Left lobe of liver (tissue), 2 donors: ENCODE measurements at regions not wholly inside any gene's neighbourhood (a gene's known extent, or its start where the extent isn't known, plus 50 kb on each side); places are given as distances from the start of the nearest gene placed in this dataset.
A peak's percentile ranks its signal among the peaks of the same experiment; 100 is the strongest.

Source experiments
- ATAC-seq: fragments of 200-7000 bp; cut with Tn5 transposase; one replicate; pipeline ENCODE4 v1.9.1; 2020; ENCODE audit warnings: mild to moderate bottlenecking, moderate library complexity
- DNase-seq: peaks from one replicate; pipeline ENCODE4 v3.0.0-alpha.2; 2020; ENCODE audit warnings: low spot score
- donor health status: DM: no; HTN: no; CAD: no; lungs with moderate emphysema.
- donor health status: DM: no; HTN: yes; CAD: no.

GRCh38 chr10:24097751-24098207, 111.2 kb upstream of the KIAA1217 start:
- no peak for ATAC-seq
- DNase-seq = no peak

- no peak for ATAC-seq
- DNase-seq = no peak
Measured at GRCh38 chr10:24104895-24105294, 104.0 kb upstream of the KIAA1217 start.

- ATAC-seq (no peak), DNase-seq (no peak)
Measured at GRCh38 chr10:24113901-24114300, 95.0 kb upstream of the KIAA1217 start.

- DNase-seq = no peak
- no peak for ATAC-seq
Measured at GRCh38 chr10:24114556-24114955, 94.4 kb upstream of the KIAA1217 start.

- ATAC-seq = peak; percentile 29
- DNase-seq = no peak
Measured at GRCh38 chr10:24115403-24115802, 93.5 kb upstream of the KIAA1217 start.

- ATAC-seq (peak; percentile 48), DNase-seq (no peak)
Measured at GRCh38 chr10:24118246-24118645, 90.7 kb upstream of the KIAA1217 start.

- no peak for ATAC-seq
- DNase-seq = no peak
Measured at GRCh38 chr10:24119896-24120295, 89.0 kb upstream of the KIAA1217 start.

- DNase-seq (no peak), ATAC-seq (no peak)
Measured at GRCh38 chr10:24120646-24121045, 88.3 kb upstream of the KIAA1217 start.

GRCh38 chr10:24127516-24127915, 81.4 kb upstream of the KIAA1217 start:
- DNase-seq (no peak), ATAC-seq (no peak)

- ATAC-seq = peak; percentile 50
- no peak for DNase-seq
Measured at GRCh38 chr10:24128066-24128730, 80.7 kb upstream of the KIAA1217 start.

- DNase-seq = no peak
- ATAC-seq = no peak
Measured at GRCh38 chr10:24132741-24133140, 76.2 kb upstream of the KIAA1217 start.

- no peak for DNase-seq
- ATAC-seq = no peak
Measured at GRCh38 chr10:24133835-24134234, 75.1 kb upstream of the KIAA1217 start.

GRCh38 chr10:24136070-24136469, 72.9 kb upstream of the KIAA1217 start:
- ATAC-seq = no peak

GRCh38 chr10:24147321-24147720, 61.6 kb upstream of the KIAA1217 start:
- ATAC-seq (no peak), DNase-seq (no peak)

More at GRCh38 chr10:24136070-24136469, 72.9 kb upstream of the KIAA1217 start:
- DNase-seq = no peak

GRCh38 chr10:24149640-24150039, 59.3 kb upstream of the KIAA1217 start:
- no peak for DNase-seq
- ATAC-seq = no peak

- ATAC-seq = no peak
- DNase-seq = no peak
Measured at GRCh38 chr10:24150853-24151252, 58.1 kb upstream of the KIAA1217 start.

GRCh38 chr10:24152270-24152669, 56.7 kb upstream of the KIAA1217 start:
- no peak for DNase-seq
- ATAC-seq = no peak

GRCh38 chr10:24153031-24153430, 55.9 kb upstream of the KIAA1217 start:
- ATAC-seq = no peak
- no peak for DNase-seq

GRCh38 chr10:24153537-24153936, 55.4 kb upstream of the KIAA1217 start:
- no peak for DNase-seq
- ATAC-seq = no peak

- no peak for ATAC-seq
- no peak for DNase-seq
Measured at GRCh38 chr10:24156686-24157085, 52.3 kb upstream of the KIAA1217 start.

GRCh38 chr10:24157567-24157966, 51.4 kb upstream of the KIAA1217 start:
- ATAC-seq (no peak), DNase-seq (no peak)
